ENCODE measurements at regions not wholly inside any gene's neighbourhood (a gene's known extent, or its start where the extent isn't known, plus 50 kb on each side); places are given as distances from the start of the nearest gene placed in this dataset.

- H3K4me3 ChIP-seq (ENCODE audit: low read depth, low read length), result no peak overlapping the region
- no peak overlapping the region for H3K27ac ChIP-seq (ENCODE audit: extremely low read depth, low read depth, low read length)
- CTCF ChIA-PET, result interaction anchor here (0.7 kb wide), 1 partner anchor 14 kb away, joined by 3 read pairs; no protein-coding TSS in a partner anchor
- no peaks in the 10 kb centered on the region for H3K4me1 ChIP-seq (ENCODE audit: control insufficient read depth, insufficient read depth, low read length)
- H3K9me3 ChIP-seq (ENCODE audit: control insufficient read depth, insufficient read depth, low read depth, low read length), result no peaks in the 10 kb centered on the region
- H3K36me3 ChIP-seq (ENCODE audit: control insufficient read depth in 2 of 2, insufficient read depth in 1 of 2, low read length in 2 of 2), result no peaks in the 10 kb centered on the region
- TF ChIP-seq ZBTB1 (tag by site-specific recombination; IDR thresholded peaks at IDR 0.05), result no peak
- peak; percentile 76 for TF ChIP-seq SETDB1 (IDR thresholded peaks at IDR 0.05; ENCODE audit: insufficient read length, low read length)
- POLR2A ChIA-PET, result no interaction called here
These were observed 133.0 kb downstream of the OTUD1 start for GRCh38 chr10:23571884-23572283.

GRCh38 chr10:23581906-23582450 is 143.1 kb downstream of the OTUD1 start:
- Histone ChIP-seq H3K4me1 (ENCODE audit: control insufficient read depth, insufficient read depth, low read length) (no peaks in the 10 kb centered on the region), H3K36me3 (ENCODE audit: control insufficient read depth in 2 of 2, insufficient read depth in 1 of 2, low read length in 2 of 2) (no peaks in the 10 kb centered on the region), H3K9me3 (ENCODE audit: control insufficient read depth, insufficient read depth, low read depth, low read length) (no peaks in the 10 kb centered on the region), H3K4me3 (ENCODE audit: low read depth, low read length) (no peak overlapping the region), H3K27ac (ENCODE audit: extremely low read depth, low read depth, low read length) (no peak overlapping the region)
- POLR2A ChIA-PET, result no interaction called here
- CTCF ChIA-PET, result interaction anchor here (1.1 kb wide), 1 partner anchor 424 kb away, joined by 4 read pairs; no protein-coding TSS in a partner anchor
- TF ChIP-seq ZNF513 (tag by site-specific recombination; IDR thresholded peaks at IDR 0.05), result no peak
- no peak for TF ChIP-seq PRDM1 (tag by site-specific recombination; IDR thresholded peaks at IDR 0.05)
- no peak for TF ChIP-seq GFI1B (tag by site-specific recombination; IDR thresholded peaks at IDR 0.05)
- TF ChIP-seq SP3 (tag by site-specific recombination; IDR thresholded peaks at IDR 0.05), result no peak
- TF ChIP-seq ZNF704 (tag by site-specific recombination; IDR thresholded peaks at IDR 0.05), result no peak
- TF ChIP-seq ZNF302 (tag by site-specific recombination; IDR thresholded peaks at IDR 0.05; ENCODE audit: low read depth), result no peak

- ChIA-PET CTCF (no interaction called here), POLR2A (no interaction called here)
- no peak overlapping the region for H3K27ac ChIP-seq (ENCODE audit: extremely low read depth, low read depth, low read length)
- no peak for TF ChIP-seq ZBTB21 (tag by site-specific recombination; IDR thresholded peaks at IDR 0.05)
- no peak for TF ChIP-seq BCL6B (tag by site-specific recombination; IDR thresholded peaks at IDR 0.05)
- no peak for TF ChIP-seq ZNF747 (tag by site-specific recombination; IDR thresholded peaks at IDR 0.05)
- H3K9me3 ChIP-seq (ENCODE audit: control insufficient read depth, insufficient read depth, low read depth, low read length), result no peaks in the 10 kb centered on the region
- H3K36me3 ChIP-seq (ENCODE audit: control insufficient read depth in 2 of 2, insufficient read depth in 1 of 2, low read length in 2 of 2), result no peaks in the 10 kb centered on the region
- H3K4me3 ChIP-seq (ENCODE audit: low read depth, low read length), result no peak overlapping the region
- H3K4me1 ChIP-seq (ENCODE audit: control insufficient read depth, insufficient read depth, low read length), result no peaks in the 10 kb centered on the region
These were observed 145.5 kb downstream of the OTUD1 start for GRCh38 chr10:23584396-23584795.

- TF ChIP-seq ZNF223 (tag by site-specific recombination; IDR thresholded peaks at IDR 0.05) (no peak), BCL11A (tag by site-specific recombination; IDR thresholded peaks at IDR 0.05; ENCODE audit: low read depth) (no peak), ZBTB8A (tag by site-specific recombination; IDR thresholded peaks at IDR 0.05) (no peak), SCRT2 (tag by site-specific recombination; IDR thresholded peaks at IDR 0.05) (no peak)
- POLR2A ChIA-PET, result no interaction called here
- no peaks in the 10 kb centered on the region for H3K4me1 ChIP-seq (ENCODE audit: control insufficient read depth, insufficient read depth, low read length)
- H3K36me3 ChIP-seq (ENCODE audit: control insufficient read depth in 2 of 2, insufficient read depth in 1 of 2, low read length in 2 of 2), result no peaks in the 10 kb centered on the region
- no peak overlapping the region for H3K4me3 ChIP-seq (ENCODE audit: low read depth, low read length)
- CTCF ChIA-PET, result no interaction called here
- no peak overlapping the region for H3K27ac ChIP-seq (ENCODE audit: extremely low read depth, low read depth, low read length)
- no peaks in the 10 kb centered on the region for H3K9me3 ChIP-seq (ENCODE audit: control insufficient read depth, insufficient read depth, low read depth, low read length)
These were observed 146.3 kb downstream of the OTUD1 start for GRCh38 chr10:23585186-23585585.

Data from HEK293 (cell line).